Activated CD8-positive, alpha-beta T cell treated with anti-CD3 and anti-CD28 coated beads for 36 hours (primary cell): ENCODE measurements at regions not wholly inside any gene's neighbourhood (a gene's known extent, or its start where the extent isn't known, plus 50 kb on each side); places are given as distances from the start of the nearest gene placed in this dataset.

Source experiments
- ATAC-seq: fragments of 200-7000 bp; cut with Tn5 transposase; one replicate; pipeline ENCODE4 v1.10.0; 2021; ENCODE audit warnings: mild to moderate bottlenecking, moderate library complexity
- CTCF ChIA-PET: fragments of 350-600 bp; sonication (Branson Sonifier 250); formaldehyde crosslinking; loops from one replicate; lab custom pipeline; 2021; ENCODE audit warnings: antibody characterized with exemption; lab: Charles Lee
- POLR2A ChIA-PET: fragments of 350-600 bp; sonication (Branson Sonifier 250); formaldehyde crosslinking; loops from one replicate; lab custom pipeline; 2021; ENCODE audit warnings: antibody characterized with exemption; lab: Charles Lee
- DNase-seq: peaks from one replicate; pipeline ENCODE4 v3.0.0-alpha.2; 2020
- H3K27ac Mint-ChIP-seq: one replicate; pipeline ENCODE4 v1.8.0; 2021; ENCODE audit warnings: mild to moderate bottlenecking, mixed read lengths
- H3K27me3 Mint-ChIP-seq: one replicate; pipeline ENCODE4 v1.8.0; 2021; ENCODE audit warnings: mixed read lengths
- H3K36me3 Mint-ChIP-seq: one replicate; pipeline ENCODE4 v1.8.0; 2021; ENCODE audit warnings: low read depth, mixed read lengths
- H3K4me1 Mint-ChIP-seq: one replicate; pipeline ENCODE4 v1.8.0; 2021; ENCODE audit warnings: low read depth, mixed read lengths
- H3K4me3 Mint-ChIP-seq: one replicate; pipeline ENCODE4 v1.8.0; 2021; ENCODE audit warnings: mild to moderate bottlenecking, moderate library complexity, mixed read lengths
- H3K9me3 Mint-ChIP-seq: one replicate; pipeline ENCODE4 v1.8.0; 2021; ENCODE audit warnings: mixed read lengths
- CTCF ChIP-seq: fragments of 200-600 bp; IDR thresholded peaks from one replicate; pipeline ENCODE4 v1.8.0; 2022; ENCODE audit warnings: antibody characterized with exemption, mild to moderate bottlenecking
- intact Hi-C: fragments of 100-400 bp; cut with micrococcal nuclease; formaldehyde crosslinking; loops from one replicate; pipeline ENCODE4 v1.10.0; 2022

- H3K27ac Mint-ChIP-seq: peak overlapping the region; percentile 58
- no peak for TF ChIP-seq CTCF
- POLR2A ChIA-PET: interaction anchor here (0.6 to 1.0 kb wide), 2 partner anchors 51 to 53 kb away, joined by 3 read pairs; no protein-coding TSS in a partner anchor
- H3K4me3 Mint-ChIP-seq: no peak overlapping the region
- peaks cover 13% of the 10 kb centered on the region for H3K9me3 Mint-ChIP-seq
- DNase-seq (peak; percentile 22), ATAC-seq (peak; percentile 80)
- intact Hi-C loops: no loop called here
- H3K27me3 Mint-ChIP-seq: no peaks in the 10 kb centered on the region
- peaks cover 10% of the 10 kb centered on the region for H3K36me3 Mint-ChIP-seq
- peaks cover 38% of the 10 kb centered on the region for H3K4me1 Mint-ChIP-seq
- CTCF ChIA-PET: no interaction called here
These were observed 455.7 kb downstream of the FGF9 start for GRCh38 chr13:22126433-22127021.

- Mint-ChIP-seq H3K27me3 (no peaks in the 10 kb centered on the region), H3K27ac (peak overlapping the region; percentile 60), H3K4me1 (peaks cover 38% of the 10 kb centered on the region), H3K36me3 (peaks cover 10% of the 10 kb centered on the region), H3K9me3 (peaks cover 13% of the 10 kb centered on the region), H3K4me3 (no peak overlapping the region)
- DNase-seq: no peak
- ChIA-PET POLR2A (interaction anchor here (1.0 kb wide), 1 partner anchor 52 kb away, joined by 3 read pairs; no protein-coding TSS in a partner anchor), CTCF (no interaction called here)
- no peak for TF ChIP-seq CTCF
- intact Hi-C loops: no loop called here
- no peak for ATAC-seq
These were observed 456.6 kb downstream of the FGF9 start for GRCh38 chr13:22127277-22128164.

- DNase-seq: no peak
- POLR2A ChIA-PET: no interaction called here
- H3K36me3 Mint-ChIP-seq: peaks cover 8% of the 10 kb centered on the region
- no peak for ATAC-seq
- H3K27me3 Mint-ChIP-seq: no peaks in the 10 kb centered on the region
- H3K27ac Mint-ChIP-seq: no peak overlapping the region
- peaks cover 10% of the 10 kb centered on the region for H3K9me3 Mint-ChIP-seq
- CTCF ChIA-PET: no interaction called here
- H3K4me3 Mint-ChIP-seq: no peak overlapping the region
- intact Hi-C loops: no loop called here
- H3K4me1 Mint-ChIP-seq: peaks cover 38% of the 10 kb centered on the region
- TF ChIP-seq CTCF: no peak
These were observed 457.9 kb downstream of the FGF9 start for GRCh38 chr13:22128441-22129408.

GRCh38 chr13:22130254-22130653, 459.4 kb downstream of the FGF9 start:
- intact Hi-C loops: no loop called here
- peaks cover 10% of the 10 kb centered on the region for H3K9me3 Mint-ChIP-seq
- no peaks in the 10 kb centered on the region for H3K27me3 Mint-ChIP-seq
- ChIA-PET POLR2A (interaction anchor here (0.6 kb wide), 1 partner anchor 42 kb away, joined by 4 read pairs; no protein-coding TSS in a partner anchor), CTCF (no interaction called here)
- H3K4me1 Mint-ChIP-seq: peaks cover 33% of the 10 kb centered on the region
- no peak for DNase-seq
- H3K4me3 Mint-ChIP-seq: no peak overlapping the region
- TF ChIP-seq CTCF: no peak
- ATAC-seq: no peak
- no peak overlapping the region for H3K27ac Mint-ChIP-seq
- peaks cover 8% of the 10 kb centered on the region for H3K36me3 Mint-ChIP-seq
